Frontal cortex (tissue), 3 donors: ENCODE measurements at regions not wholly inside any gene's neighbourhood (a gene's known extent, or its start where the extent isn't known, plus 50 kb on each side); places are given as distances from the start of the nearest gene placed in this dataset.

Source experiments
- DNase-seq, 2 donors: peaks; one replicate each; pipeline ENCODE4 v3.0.0; 2012; ENCODE audit warnings: low spot score in 2 of 2
- FAIRE-seq: peaks from 2 replicates; lab custom pipeline; 2012; peaks lifted over from hg19 to GRCh38; lab: Jason Lieb, UNC
- donor health status: control.
- donor health status: control.
- donor health status: control.

- FAIRE-seq, result no peak
- DNase-seq, result no peak
Measured at GRCh38 chr18:65954372-65954771, 203.6 kb downstream of the CDH7 start.

GRCh38 chr18:65946777-65947176 lies 196.0 kb downstream of the CDH7 start:
- DNase-seq (no peak), FAIRE-seq (no peak)

DNA sequence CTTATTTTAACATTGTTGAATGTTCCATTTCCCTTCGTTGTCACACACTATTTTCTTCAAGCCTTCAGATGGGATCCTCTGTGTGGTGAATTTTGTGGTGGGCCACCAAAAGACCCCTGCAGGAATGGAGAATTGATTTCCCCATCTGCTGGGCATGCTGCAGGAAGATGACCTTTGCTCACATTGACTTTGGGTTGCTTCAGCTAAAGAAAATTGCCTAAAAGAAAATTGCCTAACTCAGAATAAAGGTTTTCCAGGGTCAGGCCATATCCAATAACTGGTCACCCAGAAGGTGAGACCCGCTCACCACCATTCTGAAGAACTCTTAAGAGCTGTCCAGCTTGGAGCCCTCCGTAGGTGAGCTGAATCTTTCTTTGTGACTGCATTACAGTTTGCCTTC lies 192.5 kb downstream of the CDH7 start:
- FAIRE-seq, result no peak
- no peak for DNase-seq

GRCh38 chr18:65942854-65943253 lies 192.0 kb downstream of the CDH7 start:
- FAIRE-seq, result no peak
- no peak for DNase-seq

DNA sequence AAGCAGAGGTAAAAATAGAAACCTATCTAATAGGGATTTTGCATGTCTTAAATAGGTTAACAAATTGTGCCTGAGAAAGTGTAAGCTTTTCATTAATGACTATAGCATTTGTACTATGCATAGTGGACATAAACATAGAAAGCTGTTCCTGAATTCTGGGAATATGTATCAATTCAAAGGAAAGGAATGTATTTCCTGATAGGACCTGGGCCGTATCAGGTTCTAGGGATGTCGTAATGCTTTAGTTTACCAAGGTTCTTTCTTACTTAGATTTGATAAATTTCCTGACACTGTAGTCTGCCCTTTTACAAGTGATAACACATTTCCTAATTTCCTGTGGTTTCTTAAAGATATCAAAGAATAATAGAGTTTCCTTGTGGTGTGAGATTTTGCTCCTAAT lies 191.3 kb downstream of the CDH7 start:
- DNase-seq, result no peak
- FAIRE-seq, result no peak

- no peak for DNase-seq
- FAIRE-seq, result no peak
Measured at GRCh38 chr18:65941482-65941881, 190.7 kb downstream of the CDH7 start.
